ENCODE measurements at regions not wholly inside any gene's neighbourhood (a gene's known extent, or its start where the extent isn't known, plus 50 kb on each side); places are given as distances from the start of the nearest gene placed in this dataset.

GRCh38 chr3:38984731-38985130, 67.0 kb downstream of the SCN11A start:
- H3K36me3 Mint-ChIP-seq (ENCODE audit: low read depth) = no peaks in the 10 kb centered on the region
- H3K27me3 Mint-ChIP-seq = peaks cover 9% of the 10 kb centered on the region
- no peaks in the 10 kb centered on the region for H3K9me3 Mint-ChIP-seq (ENCODE audit: low read depth)
- POLR2A ChIA-PET = no interaction called here
- no peaks in the 10 kb centered on the region for H3K4me1 Mint-ChIP-seq
- no peak overlapping the region for H3K4me3 Mint-ChIP-seq
- DNase-seq (no peak), ATAC-seq (no peak)
- intact Hi-C loops (cut with DNase I, micrococcal nuclease) = no loop called here
- CTCF ChIA-PET = interaction anchor here (0.9 to 1.7 kb wide), 3 partner anchors 10 to 24 kb away, joined by 3 to 4 read pairs (median 4); no protein-coding TSS in a partner anchor
- H3K27ac Mint-ChIP-seq = no peak overlapping the region

- intact Hi-C loops (cut with DNase I, micrococcal nuclease) = no loop called here
- Mint-ChIP-seq H3K27ac (no peak overlapping the region), H3K27me3 (peaks cover 9% of the 10 kb centered on the region), H3K9me3 (ENCODE audit: low read depth) (no peaks in the 10 kb centered on the region), H3K4me1 (no peaks in the 10 kb centered on the region), H3K36me3 (ENCODE audit: low read depth) (no peaks in the 10 kb centered on the region), H3K4me3 (no peak overlapping the region)
- POLR2A ChIA-PET = no interaction called here
- DNase-seq (no peak), ATAC-seq (no peak)
- CTCF ChIA-PET = interaction anchor here (0.9 to 1.7 kb wide), 3 partner anchors 10 to 23 kb away, joined by 3 to 4 read pairs (median 4); no protein-coding TSS in a partner anchor
Observed at GRCh38 chr3:38984110-38984509, 67.6 kb downstream of the SCN11A start.

DNA sequence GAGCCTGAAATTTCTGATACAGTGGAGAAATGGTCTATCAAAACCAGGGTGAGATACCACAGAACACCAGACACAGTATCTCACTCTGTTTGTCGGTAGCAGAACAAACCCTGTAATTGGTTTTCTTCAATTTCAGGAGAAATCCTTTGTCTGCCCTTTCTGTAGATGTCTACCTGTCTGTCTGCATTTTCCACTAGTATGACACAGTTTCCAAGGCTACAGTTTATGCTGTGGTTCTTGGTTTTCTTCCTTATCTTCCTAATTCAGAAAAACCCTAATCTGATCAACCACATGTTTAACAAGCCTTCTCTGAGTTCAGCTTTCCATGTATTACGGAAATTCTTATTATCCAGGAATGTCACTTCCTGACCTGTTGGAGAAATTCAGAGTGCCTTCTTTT, 70.8 kb downstream of the SCN11A start:
- no peak for ATAC-seq
- CTCF ChIA-PET = no interaction called here
- intact Hi-C loops (cut with DNase I, micrococcal nuclease) = no loop called here
- H3K36me3 Mint-ChIP-seq (ENCODE audit: low read depth) = no peaks in the 10 kb centered on the region
- no peaks in the 10 kb centered on the region for H3K9me3 Mint-ChIP-seq (ENCODE audit: low read depth)
- POLR2A ChIA-PET = no interaction called here
- DNase-seq = no peak
- no peak overlapping the region for H3K27ac Mint-ChIP-seq
- H3K4me1 Mint-ChIP-seq = no peaks in the 10 kb centered on the region
- no peak overlapping the region for H3K4me3 Mint-ChIP-seq
- peaks cover 10% of the 10 kb centered on the region for H3K27me3 Mint-ChIP-seq

GRCh38 chr3:38978729-38979128, 73.0 kb downstream of the SCN11A start:
- no peaks in the 10 kb centered on the region for H3K4me1 Mint-ChIP-seq
- H3K4me3 Mint-ChIP-seq = no peak overlapping the region
- H3K36me3 Mint-ChIP-seq (ENCODE audit: low read depth) = no peaks in the 10 kb centered on the region
- no peak overlapping the region for H3K27ac Mint-ChIP-seq
- POLR2A ChIA-PET = no interaction called here
- CTCF ChIA-PET = interaction anchor here (0.8 to 2.5 kb wide), 3 partner anchors 18 to 211 kb away, joined by 3 to 11 read pairs (median 3); no protein-coding TSS in a partner anchor
- no peaks in the 10 kb centered on the region for H3K9me3 Mint-ChIP-seq (ENCODE audit: low read depth)
- peaks cover 8% of the 10 kb centered on the region for H3K27me3 Mint-ChIP-seq
- no peak for ATAC-seq
- intact Hi-C loops (cut with DNase I, micrococcal nuclease) = no loop called here
- no peak for DNase-seq

GRCh38 chr3:38970851-38971638, 80.7 kb downstream of the SCN11A start:
- CTCF ChIA-PET = interaction anchor here (0.9 to 3.6 kb wide), 3 partner anchors 7 to 29 kb away, joined by 4 to 17 read pairs (median 9); no protein-coding TSS in a partner anchor
- H3K27me3 Mint-ChIP-seq = no peaks in the 10 kb centered on the region
- no peak overlapping the region for H3K27ac Mint-ChIP-seq
- H3K9me3 Mint-ChIP-seq (ENCODE audit: low read depth) = no peaks in the 10 kb centered on the region
- DNase-seq = no peak
- POLR2A ChIA-PET = interaction anchor here (0.6 kb wide), 1 partner anchor 606 kb away, joined by 3 read pairs; no protein-coding TSS in a partner anchor
- intact Hi-C loops (cut with DNase I, micrococcal nuclease) = no loop called here
- no peak overlapping the region for H3K4me3 Mint-ChIP-seq
- no peaks in the 10 kb centered on the region for H3K4me1 Mint-ChIP-seq
- H3K36me3 Mint-ChIP-seq (ENCODE audit: low read depth) = no peaks in the 10 kb centered on the region
- ATAC-seq = no peak

DNA sequence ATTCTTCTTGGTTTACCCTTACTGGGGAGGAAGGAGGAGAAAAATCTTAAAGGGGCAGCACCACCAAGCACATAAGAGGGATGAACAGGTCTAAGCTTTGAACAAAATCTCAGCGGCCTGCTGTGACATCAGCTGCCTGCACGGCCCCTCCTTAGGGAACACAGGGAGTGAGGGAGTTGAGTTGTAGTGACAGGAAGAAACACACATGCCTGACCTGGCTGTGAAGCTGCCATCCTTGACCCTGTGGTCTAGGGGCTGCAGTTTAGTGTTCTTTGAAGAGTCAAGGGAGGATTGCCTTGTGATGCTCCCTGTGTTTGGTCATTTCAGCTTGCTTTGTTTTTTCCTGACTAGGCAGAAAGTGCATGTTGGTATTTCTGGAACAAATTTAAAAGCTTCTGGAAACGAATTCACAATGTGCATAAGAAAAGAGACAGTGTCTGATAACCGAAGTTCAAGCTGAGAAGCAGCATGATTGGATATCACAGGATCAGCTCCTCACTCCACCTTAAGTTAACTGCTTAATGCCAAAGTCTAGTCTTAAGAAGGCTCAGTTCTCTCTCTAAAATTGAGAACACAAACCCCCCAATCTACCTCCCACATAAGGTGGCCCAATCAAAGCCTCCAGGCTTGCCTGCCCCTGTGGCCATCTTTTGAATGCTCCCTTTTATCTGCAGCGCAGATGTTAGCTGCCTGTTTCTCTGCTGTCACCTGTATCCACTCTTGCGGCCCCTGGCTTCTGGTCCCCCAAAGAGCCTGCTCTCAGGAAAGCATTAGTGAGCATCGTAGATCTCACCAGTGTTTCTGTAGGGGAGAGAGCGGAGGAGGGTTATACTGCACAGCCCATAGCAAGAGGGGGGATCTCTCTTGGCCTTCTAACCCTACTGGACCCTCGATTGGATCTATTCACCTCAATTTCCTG, 82.2 kb downstream of the SCN11A start:
- intact Hi-C loops (cut with DNase I, micrococcal nuclease) = no loop called here
- H3K4me3 Mint-ChIP-seq = no peak overlapping the region
- H3K4me1 Mint-ChIP-seq = no peaks in the 10 kb centered on the region
- no peaks in the 10 kb centered on the region for H3K27me3 Mint-ChIP-seq
- ATAC-seq (no peak), DNase-seq (no peak)
- POLR2A ChIA-PET = no interaction called here
- CTCF ChIA-PET = interaction anchor here (2.7 to 3.6 kb wide), 2 partner anchors 9 to 31 kb away, joined by 9 to 17 read pairs; no protein-coding TSS in a partner anchor
- H3K27ac Mint-ChIP-seq = no peak overlapping the region
- no peaks in the 10 kb centered on the region for H3K9me3 Mint-ChIP-seq (ENCODE audit: low read depth)
- H3K36me3 Mint-ChIP-seq (ENCODE audit: low read depth) = no peaks in the 10 kb centered on the region

DNA sequence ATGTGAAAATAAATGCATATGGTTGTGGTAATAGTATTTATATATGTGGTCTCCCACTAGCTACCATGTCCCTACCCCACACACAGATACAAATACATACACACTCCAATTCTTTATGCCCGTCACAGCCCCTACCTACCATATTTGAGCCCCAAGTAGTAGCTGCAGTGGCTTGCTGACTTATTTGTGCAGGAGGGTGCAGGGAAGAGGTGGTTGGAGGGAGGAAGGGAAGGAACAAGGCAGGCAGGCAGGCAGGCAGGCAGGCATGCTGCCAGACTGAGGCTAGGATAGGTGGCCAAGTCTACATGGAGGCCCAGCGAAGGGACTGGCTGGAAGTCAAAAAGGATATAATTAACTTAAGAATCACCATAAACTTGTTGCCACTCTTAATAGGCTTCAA, 82.9 kb downstream of the SCN11A start:
- POLR2A ChIA-PET = no interaction called here
- H3K9me3 Mint-ChIP-seq (ENCODE audit: low read depth) = no peaks in the 10 kb centered on the region
- no peak overlapping the region for H3K27ac Mint-ChIP-seq
- ATAC-seq (no peak), DNase-seq (no peak)
- no peaks in the 10 kb centered on the region for H3K4me1 Mint-ChIP-seq
- intact Hi-C loops (cut with DNase I, micrococcal nuclease) = no loop called here
- H3K27me3 Mint-ChIP-seq = no peaks in the 10 kb centered on the region
- H3K36me3 Mint-ChIP-seq (ENCODE audit: low read depth) = no peaks in the 10 kb centered on the region
- no peak overlapping the region for H3K4me3 Mint-ChIP-seq
- CTCF ChIA-PET = interaction anchor here (2.7 to 3.6 kb wide), 2 partner anchors 8 to 32 kb away, joined by 9 to 17 read pairs; no protein-coding TSS in a partner anchor

GRCh38 chr3:38968403-38968802, 83.3 kb downstream of the SCN11A start:
- ATAC-seq = no peak
- H3K4me1 Mint-ChIP-seq = no peaks in the 10 kb centered on the region

GRCh38 chr3:38967693-38967989, 84.1 kb downstream of the SCN11A start:
- ATAC-seq = no peak
- Mint-ChIP-seq H3K27me3 (no peaks in the 10 kb centered on the region), H3K4me3 (no peak overlapping the region), H3K27ac (no peak overlapping the region), H3K4me1 (no peaks in the 10 kb centered on the region), H3K36me3 (ENCODE audit: low read depth) (no peaks in the 10 kb centered on the region), H3K9me3 (ENCODE audit: low read depth) (no peaks in the 10 kb centered on the region)
- CTCF ChIA-PET = interaction anchor here (0.6 kb wide), 1 partner anchor 1401 kb away, joined by 4 read pairs; no protein-coding TSS in a partner anchor
- POLR2A ChIA-PET = no interaction called here
- no peak for DNase-seq
- intact Hi-C loops (cut with DNase I, micrococcal nuclease) = no loop called here

More at GRCh38 chr3:38968403-38968802, 83.3 kb downstream of the SCN11A start:
- ChIA-PET POLR2A (no interaction called here), CTCF (interaction anchor here (2.7 kb wide), 1 partner anchor 32 kb away, joined by 9 read pairs; no protein-coding TSS in a partner anchor)
- Mint-ChIP-seq H3K27me3 (no peaks in the 10 kb centered on the region), H3K27ac (no peak overlapping the region), H3K9me3 (ENCODE audit: low read depth) (no peaks in the 10 kb centered on the region), H3K36me3 (ENCODE audit: low read depth) (no peaks in the 10 kb centered on the region), H3K4me3 (no peak overlapping the region)
- DNase-seq = no peak
- intact Hi-C loops (cut with DNase I, micrococcal nuclease) = no loop called here

DNA sequence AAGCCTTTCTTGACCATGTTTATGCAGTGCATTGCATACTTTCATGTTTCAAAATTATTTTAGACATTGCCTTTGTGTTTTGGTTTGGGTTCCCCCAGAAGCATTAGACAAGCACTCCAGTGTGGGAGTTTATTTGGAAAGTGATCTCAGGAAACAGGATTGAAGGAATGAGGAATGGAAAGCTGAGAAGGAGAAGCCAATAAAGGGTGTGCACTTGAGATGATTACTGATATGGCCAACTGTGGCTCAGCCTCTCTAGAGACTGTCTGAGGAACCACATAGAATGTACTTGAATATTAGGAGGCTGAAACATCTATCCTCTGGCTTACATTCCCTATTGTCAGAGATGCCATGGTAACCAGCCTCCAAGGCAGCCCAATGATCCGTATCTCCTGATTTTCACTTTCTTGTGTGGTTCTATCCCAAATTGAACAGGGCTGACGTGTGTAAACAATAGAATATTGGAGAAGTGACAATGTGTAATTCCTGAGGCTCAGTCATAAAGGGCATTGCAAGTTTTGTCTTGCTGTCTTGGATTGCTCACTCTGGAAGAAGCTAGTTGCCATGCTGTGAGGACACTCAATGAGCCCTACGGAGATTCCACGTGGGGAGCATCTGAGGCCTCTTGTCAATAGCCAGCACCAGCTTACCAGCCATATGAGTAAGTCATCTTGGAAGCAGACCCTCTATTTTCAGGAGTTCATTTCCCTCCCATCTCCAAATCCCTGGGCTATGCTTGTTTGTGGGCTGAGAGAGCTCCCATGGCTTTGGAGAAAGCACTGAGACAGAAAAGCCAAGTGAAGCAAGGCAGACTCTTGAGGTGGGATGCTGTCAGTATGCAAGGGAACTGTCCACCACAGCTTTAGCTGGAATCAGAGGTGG, 84.7 kb downstream of the SCN11A start:
- POLR2A ChIA-PET = no interaction called here
- intact Hi-C loops (cut with DNase I, micrococcal nuclease) = no loop called here
- Mint-ChIP-seq H3K4me1 (no peaks in the 10 kb centered on the region), H3K36me3 (ENCODE audit: low read depth) (no peaks in the 10 kb centered on the region), H3K4me3 (no peak overlapping the region), H3K27ac (no peak overlapping the region), H3K27me3 (no peaks in the 10 kb centered on the region), H3K9me3 (ENCODE audit: low read depth) (no peaks in the 10 kb centered on the region)
- DNase-seq (no peak), ATAC-seq (no peak)
- CTCF ChIA-PET = interaction anchor here (0.6 to 0.7 kb wide), 2 partner anchors 351 to 1400 kb away, joined by 3 to 4 read pairs; no protein-coding TSS in a partner anchor

- H3K9me3 Mint-ChIP-seq (ENCODE audit: low read depth) = no peaks in the 10 kb centered on the region
- no peak for ATAC-seq
- intact Hi-C loops (cut with DNase I, micrococcal nuclease) = no loop called here
- H3K27ac Mint-ChIP-seq = no peak overlapping the region
- CTCF ChIA-PET = interaction anchor here (1.5 kb wide), 1 partner anchor 35 kb away, joined by 3 read pairs; no protein-coding TSS in a partner anchor
- no peak overlapping the region for H3K4me3 Mint-ChIP-seq
- no peaks in the 10 kb centered on the region for H3K36me3 Mint-ChIP-seq (ENCODE audit: low read depth)
- H3K4me1 Mint-ChIP-seq = peaks cover 4% of the 10 kb centered on the region
- no peaks in the 10 kb centered on the region for H3K27me3 Mint-ChIP-seq
- no peak for DNase-seq
- POLR2A ChIA-PET = no interaction called here
Observed at GRCh38 chr3:38964646-38965045, 87.1 kb downstream of the SCN11A start.

All from activated CD4-positive, alpha-beta T cell treated with anti-CD3 and anti-CD28 coated beads for 36 hours (primary cell).